Fibroblast of peridontal ligament (primary cell): ENCODE measurements at regions not wholly inside any gene's neighbourhood (a gene's known extent, or its start where the extent isn't known, plus 50 kb on each side); places are given as distances from the start of the nearest gene placed in this dataset.
"Not testable (repeated sequence)": the region's sequence is repeated elsewhere in the genome, so short reads cannot be mapped to it uniquely, and the experiment has no call there.

Source experiments
- DNase-seq: peaks from one replicate; pipeline ENCODE4 v3.0.0-alpha.2; 2010; ENCODE audit errors: extremely low read depth

DNA sequence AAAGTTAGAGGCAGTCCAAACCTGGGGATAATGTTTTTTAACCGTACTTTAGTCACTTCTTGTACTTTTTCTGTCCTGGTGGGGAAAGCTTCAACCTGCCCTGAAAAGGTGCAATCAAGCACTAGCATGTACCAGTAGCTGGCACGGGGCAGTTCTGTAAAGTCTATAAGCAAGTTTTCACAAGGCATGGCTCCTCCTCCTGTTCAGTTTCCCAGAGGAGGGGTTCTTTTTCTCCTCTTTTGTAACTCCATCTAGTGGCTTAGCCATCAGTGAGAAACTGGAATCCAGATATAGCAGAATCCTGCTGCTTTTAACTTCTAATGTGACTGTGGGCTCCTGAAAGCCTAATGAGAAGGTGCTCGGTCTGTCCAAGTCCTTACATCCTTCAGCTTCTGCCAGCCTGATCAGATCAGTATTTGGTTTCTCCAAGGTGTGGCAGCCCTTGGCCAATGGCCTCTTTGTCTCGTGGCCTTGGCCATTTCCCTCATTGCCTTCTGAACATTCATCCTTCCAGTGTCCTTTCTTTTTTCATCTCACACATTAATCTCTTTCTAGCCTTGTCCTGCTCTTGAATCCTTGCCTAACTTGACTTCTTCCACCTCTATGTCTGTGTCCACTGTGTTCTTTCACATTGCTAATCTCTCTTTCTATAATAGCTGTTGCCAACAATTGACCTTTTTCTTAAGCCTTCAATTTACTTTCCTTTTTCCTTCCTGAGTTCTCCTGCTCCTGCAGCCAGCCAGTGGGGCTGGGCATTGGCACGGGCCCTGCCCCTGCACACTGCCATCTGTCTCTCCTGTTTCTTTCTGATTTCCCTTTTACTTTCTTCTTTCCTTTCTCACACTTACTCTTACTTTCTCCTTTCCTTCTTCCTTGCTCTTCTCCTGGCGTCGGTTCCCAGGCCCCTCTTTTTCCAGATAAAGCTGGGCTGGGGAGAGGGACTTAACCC, 222.0 kb upstream of the SYNCRIP start:
- DNase-seq, result peak; percentile 51

DNA sequence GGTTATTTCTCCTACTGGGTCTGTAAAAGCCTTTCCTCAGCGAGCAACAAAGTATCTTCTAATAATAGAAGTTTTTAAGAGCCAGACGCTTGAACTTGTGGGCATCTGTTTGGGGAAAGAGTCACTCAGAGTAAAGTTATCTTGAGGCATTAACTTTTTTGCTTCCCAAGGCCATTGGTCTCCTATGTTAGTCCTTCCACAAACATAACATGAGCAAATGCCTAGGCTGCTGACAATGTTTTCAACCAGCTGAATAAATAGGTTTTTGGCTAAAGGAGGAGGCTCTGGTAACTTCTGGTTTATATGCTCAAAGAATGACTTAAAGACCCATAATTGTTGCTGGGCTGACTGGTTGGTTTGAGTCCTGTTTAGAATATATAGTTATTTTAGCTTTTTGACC, 213.5 kb upstream of the SYNCRIP start:
- DNase-seq, result no peak

DNA sequence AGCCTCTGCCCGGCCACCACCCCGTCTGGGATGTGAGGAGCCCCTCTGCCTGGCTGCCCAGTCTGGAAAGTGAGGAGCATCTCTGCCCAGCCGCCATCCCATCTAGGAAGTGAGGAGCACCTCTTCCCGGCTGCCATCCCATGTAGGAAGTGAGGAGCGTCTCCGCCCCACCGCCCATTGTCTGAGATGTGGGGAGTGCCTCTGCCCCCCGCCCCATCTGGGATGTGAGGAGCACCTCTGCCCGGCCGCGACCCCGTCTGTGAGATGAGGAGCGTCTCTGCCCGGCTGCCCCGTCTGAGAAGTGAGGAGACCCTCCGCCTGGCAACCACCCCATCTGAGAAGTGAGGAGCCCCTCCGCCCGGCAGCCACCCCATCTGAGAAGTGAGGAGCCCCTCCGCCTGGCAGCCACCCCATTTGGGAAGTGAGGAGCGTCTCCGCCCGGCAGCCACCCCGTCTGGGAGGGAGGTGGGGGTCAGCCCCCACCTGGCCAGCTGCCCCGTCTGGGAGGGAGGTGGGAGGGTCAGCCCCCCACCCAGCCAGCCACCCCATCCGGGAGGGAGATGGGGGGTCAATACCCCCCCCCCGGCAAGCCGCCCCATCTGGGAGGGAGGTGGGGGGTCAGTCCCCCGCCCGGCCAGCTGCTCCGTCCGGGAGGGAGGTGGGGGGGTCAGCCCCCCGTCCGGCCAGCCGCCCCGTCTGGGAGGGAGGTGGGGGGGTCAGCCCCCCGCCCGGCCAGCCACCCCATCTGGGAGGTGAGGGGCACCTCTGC, 195.8 kb upstream of the SYNCRIP start:
- DNase-seq, result not testable (repeated sequence)

DNA sequence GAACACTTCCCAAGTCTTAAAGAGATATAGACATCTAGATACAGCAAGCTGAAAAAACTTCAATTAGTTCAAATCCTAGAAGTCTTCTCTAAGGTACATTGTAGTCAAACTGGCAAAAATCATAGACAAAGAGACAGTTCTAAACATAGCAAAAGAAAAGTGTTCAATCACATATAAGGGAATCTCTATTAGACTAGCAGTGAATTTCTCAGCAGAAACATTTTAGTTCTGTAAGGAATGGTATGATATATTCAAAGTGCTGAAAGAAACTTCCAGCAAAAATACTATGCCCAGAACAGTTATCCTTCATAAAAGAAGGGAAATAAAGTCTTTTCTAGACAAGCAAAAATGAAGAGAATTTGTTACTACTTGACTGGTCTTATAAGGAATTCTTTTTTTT, 186.3 kb upstream of the SYNCRIP start:
- no peak for DNase-seq

DNA sequence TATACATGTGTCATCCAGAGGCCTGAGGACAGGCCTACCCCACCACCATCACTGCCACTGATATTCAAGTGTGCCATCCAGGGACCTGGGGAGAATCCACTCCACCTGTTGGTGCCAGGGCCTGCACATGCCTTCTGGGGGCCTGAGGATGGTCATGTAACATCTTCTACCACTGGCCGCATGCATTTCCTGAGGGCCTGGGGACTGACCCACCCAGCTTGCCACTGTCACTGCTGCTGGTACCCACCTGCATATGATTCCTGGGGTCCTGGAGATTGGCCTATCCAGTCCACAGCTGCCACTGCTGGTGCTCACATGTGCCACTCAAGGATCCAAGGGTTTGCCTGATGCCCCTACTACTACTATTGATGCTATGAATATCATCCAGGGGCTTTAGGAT, 184.3 kb upstream of the SYNCRIP start:
- DNase-seq, result no peak

DNA sequence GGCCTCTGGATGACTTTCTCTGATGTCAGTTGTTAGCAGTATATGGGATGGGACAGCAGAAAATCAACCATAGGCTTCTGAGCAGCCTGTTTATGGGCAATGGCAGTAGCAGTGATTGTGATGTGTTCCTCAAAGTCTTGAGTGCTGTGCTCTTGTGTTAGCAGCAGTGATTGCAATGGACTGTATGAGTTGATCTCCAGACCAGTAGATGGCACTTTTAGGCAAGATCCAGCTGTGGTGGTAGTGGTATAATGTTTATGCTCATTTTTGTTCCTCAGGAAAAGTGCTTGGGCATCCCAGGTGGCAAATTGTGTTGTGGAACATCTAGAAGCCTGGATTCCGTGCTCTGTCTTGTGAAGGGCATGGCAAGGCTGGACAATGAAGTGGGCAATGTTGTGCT, 181.6 kb upstream of the SYNCRIP start:
- DNase-seq, result no peak

DNA sequence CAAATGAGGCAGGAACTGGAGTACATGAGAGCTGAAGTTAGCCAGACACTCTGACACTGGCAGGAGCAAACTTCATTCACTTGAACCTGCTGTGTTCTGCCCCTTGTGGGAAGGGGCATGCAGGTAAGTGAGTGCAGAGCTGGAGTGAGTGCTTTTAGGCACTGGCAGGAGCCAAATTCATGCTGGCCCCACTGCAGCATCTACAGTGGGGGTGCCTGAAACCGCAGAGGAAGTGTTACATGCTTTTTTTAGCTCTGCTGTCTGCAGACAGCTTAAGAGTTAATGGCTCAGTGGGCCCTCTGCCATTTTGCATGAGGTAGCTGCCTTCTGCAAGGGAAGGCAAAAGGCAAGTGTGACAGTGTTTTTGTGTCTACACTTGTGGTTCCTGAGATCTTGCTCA, 167.9 kb upstream of the SYNCRIP start:
- no peak for DNase-seq

DNA sequence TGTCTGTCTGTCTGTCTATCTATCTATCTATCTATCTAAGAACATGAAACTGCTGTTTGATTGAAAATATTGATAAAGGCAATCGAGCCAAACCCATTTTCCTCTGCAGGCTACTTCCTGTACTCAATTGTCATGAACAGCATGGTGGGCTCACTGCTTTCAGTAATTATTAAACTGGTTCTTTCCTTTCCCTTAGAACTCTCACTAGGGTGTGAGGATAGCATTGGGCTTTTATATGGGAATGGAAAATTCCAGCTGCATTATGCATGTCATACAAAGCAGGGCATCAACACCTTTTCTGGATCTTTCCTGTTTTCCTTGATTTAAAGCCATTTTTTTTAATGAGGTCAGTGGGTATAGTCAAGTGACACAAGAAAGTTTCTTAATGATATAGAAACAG, 161.0 kb upstream of the SYNCRIP start:
- DNase-seq, result no peak

DNA sequence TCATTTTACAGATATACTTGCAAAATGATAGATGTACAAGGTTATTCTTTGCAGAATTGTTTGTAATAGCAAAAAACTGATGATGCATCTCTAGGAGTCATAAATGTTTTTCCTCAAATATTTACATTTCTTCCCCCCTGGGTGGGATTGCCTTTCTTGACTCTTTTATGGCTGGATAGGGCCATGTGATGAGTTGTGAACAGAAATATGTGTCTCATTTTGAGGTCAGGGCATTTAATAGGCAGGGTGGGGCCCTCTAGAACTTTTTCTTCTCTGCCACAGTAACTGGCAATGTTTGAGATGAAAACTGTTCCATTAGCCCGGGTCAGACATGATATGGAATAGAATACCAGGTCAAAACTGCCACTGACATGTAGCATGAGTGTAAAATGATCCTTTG, 159.5 kb upstream of the SYNCRIP start:
- no peak for DNase-seq

DNA sequence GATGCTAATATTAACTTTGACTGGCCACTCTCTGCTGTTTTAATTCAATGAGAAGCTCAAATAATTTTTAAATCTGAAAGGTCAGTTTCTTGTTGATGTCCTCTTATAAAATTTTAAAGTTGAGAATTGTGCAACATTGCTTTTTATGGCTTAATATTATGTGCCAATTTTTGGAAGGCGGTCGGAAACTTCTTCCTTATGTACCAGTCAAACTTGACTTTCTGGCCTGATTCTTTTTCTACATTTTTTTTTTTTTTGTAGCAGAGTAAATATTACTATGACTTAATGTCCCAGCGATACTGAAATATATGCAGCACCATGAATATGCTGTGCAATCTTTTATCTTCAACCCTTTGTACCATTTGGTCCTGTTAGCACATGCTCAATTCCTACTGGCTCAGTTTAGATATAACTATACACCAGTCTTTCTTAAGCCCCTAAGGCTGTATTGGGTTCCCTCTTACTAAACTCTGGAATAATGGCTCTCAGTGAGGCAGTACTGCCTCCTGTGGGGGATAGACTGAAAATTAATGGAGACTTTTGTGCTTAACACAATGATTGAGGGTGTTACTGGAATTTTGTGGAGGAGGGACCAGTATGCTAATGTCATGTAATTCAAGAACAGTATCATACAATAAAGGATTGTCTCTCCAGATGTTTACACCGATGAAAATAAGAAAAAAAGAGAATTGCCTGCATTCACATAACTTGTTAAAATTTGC, 156.4 kb upstream of the SYNCRIP start:
- DNase-seq, result no peak

DNA sequence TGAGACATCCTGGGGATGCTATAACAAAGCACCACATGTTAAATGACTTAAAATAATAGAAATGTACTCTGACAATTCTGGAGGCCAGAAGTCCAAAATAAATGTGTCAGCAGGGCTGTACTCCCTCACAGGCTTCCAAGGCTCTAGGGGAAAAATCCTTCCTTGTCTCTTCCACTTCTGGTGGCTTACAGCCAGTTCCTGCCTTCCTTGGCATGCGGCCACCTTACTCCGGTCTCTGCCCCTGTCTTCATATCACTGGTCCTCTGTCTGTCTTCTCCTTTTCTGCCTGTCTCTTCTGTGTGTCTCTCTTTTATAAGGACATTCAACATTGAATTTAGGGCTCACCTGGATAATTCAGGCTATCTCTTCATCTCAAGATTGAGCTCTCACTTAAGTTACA, 155.3 kb upstream of the SYNCRIP start:
- DNase-seq, result no peak

DNA sequence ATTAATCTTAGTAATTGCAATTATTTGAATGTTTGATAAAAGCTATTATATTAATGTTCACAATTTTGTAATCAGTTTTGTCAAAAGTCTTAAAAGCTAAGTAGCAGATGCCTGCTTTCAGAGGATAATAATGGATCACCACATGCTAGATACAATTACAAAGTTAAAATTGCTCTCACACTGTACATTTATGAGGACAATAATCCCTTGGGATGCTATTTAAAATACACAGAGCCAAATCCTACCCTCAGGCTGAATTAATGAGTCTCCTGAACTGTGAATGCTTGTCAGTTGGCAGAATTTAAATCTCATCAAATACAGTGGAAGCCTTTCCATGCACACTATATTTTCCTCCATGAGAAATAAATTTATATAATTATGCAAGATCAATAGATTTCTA, 153.3 kb upstream of the SYNCRIP start:
- DNase-seq, result no peak

DNA sequence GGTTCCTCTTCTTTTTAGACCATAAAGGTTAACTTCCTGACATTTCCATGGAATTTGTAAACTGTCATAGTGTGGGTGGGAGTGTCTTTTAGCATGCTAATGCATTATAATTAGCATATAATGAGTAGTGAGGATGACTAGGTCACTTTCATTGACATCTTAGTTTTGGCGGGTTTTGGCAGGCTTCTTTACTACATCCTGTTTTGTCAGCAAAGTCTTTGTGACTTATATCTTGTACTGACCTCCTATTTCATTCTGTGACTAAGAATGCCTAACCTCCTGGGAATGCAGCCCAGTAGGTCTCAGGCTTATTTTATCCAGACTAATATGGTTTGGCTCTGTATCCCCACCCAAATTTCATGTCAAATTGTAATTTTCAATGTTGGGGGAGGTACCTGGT, 149.6 kb upstream of the SYNCRIP start:
- no peak for DNase-seq

DNA sequence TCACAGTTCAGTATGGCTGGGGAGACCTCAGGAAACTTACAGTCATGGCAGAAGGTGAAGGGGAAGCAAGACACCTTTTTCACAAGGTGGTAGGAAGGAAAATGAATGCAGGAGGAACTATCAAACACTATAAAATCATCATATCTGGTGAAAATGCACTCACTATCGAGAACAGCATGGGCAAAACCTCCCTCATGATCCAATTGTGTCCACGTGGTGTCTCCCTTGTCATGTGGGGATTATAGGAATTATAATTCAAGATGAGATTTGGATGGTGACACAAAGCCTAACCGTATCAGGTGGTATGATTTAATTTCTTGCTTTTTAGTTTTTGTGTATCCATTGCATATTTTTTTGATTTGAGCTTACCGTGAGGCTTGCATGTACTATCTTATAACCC, 133.2 kb upstream of the SYNCRIP start:
- no peak for DNase-seq

DNA sequence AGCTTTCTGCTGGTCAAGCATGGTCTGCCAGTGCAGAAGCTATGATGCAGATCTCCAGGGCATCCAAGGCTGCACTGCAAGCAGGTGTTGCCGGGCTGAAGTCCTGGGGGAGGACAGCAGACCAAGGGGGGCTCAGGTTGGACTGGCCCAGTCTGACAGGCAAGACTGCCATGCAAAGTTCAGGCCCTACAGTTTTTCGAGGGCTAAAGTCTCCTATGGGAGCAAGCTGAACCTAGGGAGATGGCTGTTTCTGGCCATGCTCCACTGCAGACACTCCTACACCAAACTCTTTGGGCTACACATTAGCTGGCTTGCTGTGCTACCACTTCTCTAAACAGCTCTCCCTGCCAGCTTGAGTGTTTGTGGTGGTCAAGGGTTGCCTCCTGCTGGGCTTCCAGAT, 130.0 kb upstream of the SYNCRIP start:
- DNase-seq, result no peak

DNA sequence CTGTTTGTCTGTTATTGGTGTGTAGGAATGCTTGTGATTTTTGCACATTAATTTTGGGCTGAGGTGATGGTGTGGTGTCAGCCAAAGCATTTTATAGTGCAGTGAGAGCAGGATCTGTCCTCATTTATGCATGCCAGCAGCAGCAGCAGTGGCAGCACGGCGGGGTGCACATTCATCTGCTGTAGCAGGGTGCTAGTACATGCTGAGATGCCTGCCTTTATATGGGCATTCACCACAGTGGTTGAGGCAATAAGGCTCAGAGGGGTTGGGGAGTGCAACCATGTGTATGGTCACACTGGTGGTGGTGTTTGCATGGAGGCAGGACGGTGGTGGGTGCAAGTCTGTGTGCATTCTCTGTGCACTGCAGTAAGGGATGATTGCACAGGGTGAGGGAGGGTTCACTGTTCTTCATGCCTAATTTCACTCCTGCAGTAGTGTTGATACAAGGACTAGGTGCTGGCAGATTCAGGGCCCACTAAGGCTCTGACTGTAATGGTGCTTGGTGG, 129.3 kb upstream of the SYNCRIP start:
- DNase-seq, result no peak

DNA sequence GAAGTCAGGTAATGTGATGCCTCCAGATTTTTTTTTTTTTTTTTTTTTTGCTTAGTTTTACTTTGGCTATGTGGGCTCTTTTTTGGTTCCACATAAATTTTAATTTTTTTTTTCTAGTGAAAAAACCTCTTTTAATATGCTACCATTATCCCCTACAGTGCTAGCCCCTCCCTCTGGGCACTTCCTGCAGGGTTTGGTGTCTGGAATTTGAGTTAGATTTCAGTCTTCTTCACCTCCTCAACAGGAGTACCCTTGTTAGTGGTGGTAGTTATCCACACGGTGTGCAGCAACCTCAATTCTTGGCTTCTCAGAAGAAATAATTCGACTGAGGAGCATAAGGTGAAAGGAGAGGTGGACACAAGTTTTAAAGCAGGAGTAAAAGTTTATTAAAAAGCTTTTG, 128.8 kb upstream of the SYNCRIP start:
- no peak for DNase-seq

DNA sequence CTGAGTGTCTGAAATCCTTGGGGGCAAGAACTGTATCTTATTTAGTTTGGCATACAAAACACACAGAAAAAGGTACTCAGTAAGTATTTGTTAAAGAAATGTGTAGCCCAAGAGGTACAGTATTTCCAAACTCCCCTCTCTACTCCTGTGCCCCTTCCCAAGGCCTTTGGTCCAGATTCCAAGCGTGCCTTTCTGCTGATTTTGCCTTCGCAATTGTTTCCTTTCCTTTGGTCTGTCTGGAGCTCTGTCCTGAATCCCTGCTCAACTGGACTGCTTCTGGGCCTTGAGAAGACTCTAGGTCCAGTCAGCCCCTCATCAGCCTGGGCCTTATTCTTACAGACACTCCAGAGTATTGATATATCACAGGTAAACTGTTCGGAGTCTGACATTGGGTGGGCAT, 122.2 kb upstream of the SYNCRIP start:
- DNase-seq, result peak; percentile 18

DNA sequence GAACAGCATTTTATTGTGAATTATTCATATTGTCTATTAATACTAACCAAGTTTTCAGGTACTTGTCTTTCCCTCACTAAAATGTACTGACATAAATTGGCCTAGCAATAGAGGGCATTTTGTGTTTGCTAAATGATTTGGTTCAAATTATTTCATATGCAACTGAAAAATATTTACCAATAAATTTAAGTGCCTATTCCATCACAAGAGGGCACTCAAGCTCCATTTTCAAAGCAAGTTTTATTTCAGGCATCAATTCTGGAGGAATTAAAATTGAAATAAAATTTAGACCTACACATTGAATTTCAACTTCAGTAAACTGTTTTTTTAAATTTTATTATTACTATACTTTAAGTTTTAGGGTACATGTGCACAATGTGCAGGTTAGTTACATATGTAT, 114.3 kb upstream of the SYNCRIP start:
- DNase-seq, result peak; percentile 72

DNA sequence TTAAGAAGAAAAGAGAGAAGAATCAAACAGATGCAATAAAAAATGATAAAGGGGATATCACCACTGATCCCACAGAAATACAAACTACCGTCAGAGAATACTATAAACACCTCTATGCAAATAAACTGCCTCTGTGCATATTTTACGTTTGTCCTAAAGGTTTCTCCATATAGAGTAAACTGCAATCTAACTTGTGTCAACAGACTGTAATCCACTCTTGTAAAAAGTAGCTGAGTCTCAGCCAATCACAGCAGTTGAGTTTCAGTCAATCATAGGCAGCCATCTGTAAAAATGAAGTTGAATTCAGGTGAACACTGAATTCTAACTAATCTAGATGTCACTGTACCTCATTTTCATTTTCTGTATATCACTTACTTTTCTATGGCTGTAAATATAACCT, 112.2 kb upstream of the SYNCRIP start:
- no peak for DNase-seq

DNA sequence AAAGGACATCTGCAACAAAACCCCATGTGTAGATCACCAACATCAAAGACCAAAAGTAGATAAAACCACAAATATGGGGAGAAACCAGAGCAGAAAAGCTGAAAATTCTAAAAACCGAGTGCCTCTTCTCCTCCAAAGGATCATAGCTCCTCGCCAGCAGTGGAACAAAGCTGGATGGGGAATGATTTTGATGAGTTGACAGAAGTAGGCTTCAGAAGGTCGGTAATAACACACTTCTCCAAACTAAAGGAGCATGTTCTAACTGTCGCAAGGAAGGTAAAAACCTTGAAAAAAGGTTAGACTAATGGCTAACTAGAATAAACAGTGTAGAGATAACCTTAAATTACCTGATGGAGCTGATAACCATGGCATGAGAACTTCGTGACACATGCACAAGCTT, 109.9 kb upstream of the SYNCRIP start:
- DNase-seq, result no peak

DNA sequence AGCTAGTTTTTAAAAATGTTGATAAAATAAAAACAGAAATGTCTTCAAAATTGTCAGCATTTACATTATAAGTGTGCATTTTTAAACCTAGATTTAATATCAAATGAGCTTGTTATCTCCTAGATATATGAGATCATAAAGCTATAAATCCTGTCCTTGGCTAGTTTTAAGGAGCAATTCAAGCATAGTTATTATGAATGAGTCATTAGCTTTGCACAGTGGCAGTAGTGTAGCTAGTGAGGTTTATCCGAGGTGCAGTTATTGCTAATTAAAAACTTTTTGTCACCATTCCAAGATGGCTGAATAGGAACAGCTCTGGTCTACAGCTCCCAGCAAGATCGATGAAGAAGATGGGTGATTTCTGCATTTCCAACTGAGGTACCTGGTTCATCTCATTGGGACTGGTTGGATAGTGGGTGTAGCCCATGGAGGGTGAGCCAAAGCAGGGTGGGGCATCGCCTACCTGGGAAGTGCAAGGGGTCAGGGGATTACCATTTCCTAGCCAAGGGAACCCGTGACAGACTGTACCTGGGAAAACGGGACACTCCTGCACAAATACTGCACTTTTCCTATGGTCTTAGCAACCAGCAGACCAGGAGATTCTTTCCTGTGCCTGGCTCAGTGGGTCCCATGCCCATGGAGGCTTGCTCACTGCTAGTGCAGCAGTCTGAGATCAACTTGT, 108.8 kb upstream of the SYNCRIP start:
- no peak for DNase-seq
